Adipocyte (in vitro differentiated cells): ENCODE measurements at regions not wholly inside any gene's neighbourhood (a gene's known extent, or its start where the extent isn't known, plus 50 kb on each side); places are given as distances from the start of the nearest gene placed in this dataset.

Source experiments
- DNase-seq: peaks from one replicate; pipeline ENCODE4 v3.0.0-alpha.2; 2015; ENCODE audit warnings: low read depth
- H3K27me3 ChIP-seq: replicated peaks from 2 replicates; pipeline ENCODE4 v1.7.0; 2013; ENCODE audit warnings: mild to moderate bottlenecking, low read length, moderate library complexity; ENCODE audit not compliant: control insufficient read depth, insufficient read depth
- H3K36me3 ChIP-seq: 2 replicates; pipeline ENCODE4 v1.7.0; 2013; ENCODE audit warnings: low read length, mild to moderate bottlenecking, moderate library complexity; ENCODE audit not compliant: control insufficient read depth, insufficient read depth, severe bottlenecking
- H3K4me1 ChIP-seq: 2 replicates; pipeline ENCODE4 v1.7.0; 2013; ENCODE audit warnings: mild to moderate bottlenecking, low read length, moderate library complexity; ENCODE audit not compliant: control insufficient read depth, insufficient read depth
- H3K4me3 ChIP-seq: 2 replicates; pipeline ENCODE4 v1.7.0; 2013; ENCODE audit warnings: mild to moderate bottlenecking, low read length, moderate library complexity
- H3K9ac ChIP-seq: 2 replicates; pipeline ENCODE4 v1.7.0; 2013; ENCODE audit warnings: mild to moderate bottlenecking, low read length, moderate library complexity
- H3K9me3 ChIP-seq: 2 replicates; pipeline ENCODE4 v1.7.0; 2013; ENCODE audit warnings: mild to moderate bottlenecking, low read length, moderate library complexity; ENCODE audit not compliant: control insufficient read depth

DNA sequence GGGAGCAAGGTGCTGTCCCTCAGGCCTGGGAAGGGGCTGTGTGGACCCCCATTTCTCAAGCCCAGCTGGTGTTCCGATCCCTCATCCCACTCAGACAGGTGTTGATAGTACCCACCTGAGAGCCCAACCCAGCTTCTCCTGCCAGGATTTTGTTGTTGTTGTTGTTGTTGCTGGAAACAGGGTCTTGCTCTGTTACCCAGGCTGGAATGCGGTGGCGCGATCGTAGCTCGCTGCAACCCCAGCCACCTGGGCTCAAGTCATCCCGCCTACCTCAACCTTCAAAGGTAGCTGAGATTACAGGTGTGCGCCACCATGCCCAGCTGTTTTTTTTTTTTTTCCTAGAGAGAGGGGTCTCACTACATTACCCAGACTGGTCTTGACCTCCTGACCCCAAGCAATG, 209.9 kb downstream of the PHETA1 start:
- H3K9me3 ChIP-seq, result no peaks in the 10 kb centered on the region

DNA sequence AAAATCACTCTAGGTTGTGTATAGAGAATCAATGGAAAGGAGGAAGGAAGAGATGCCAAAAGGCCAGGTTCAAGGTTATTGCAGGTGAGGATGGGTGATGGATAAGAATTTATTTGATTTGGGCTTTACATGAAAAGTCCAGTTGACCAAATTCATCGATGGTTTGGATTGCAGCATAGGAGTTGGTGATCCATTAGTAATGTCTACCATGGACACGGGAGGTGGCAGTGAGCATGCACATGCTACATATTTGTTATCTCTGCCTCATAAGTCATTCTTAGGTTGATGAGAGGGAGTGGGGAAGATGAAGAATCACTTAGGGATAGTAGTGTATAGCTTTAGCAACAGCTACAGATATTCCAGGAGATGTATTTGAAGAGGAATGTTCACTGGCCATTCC, 211.4 kb downstream of the PHETA1 start:
- Histone ChIP-seq H3K9me3 (no peaks in the 10 kb centered on the region), H3K9ac (no peak overlapping the region), H3K4me1 (no peaks in the 10 kb centered on the region), H3K36me3 (no peaks in the 10 kb centered on the region), H3K27me3 (peaks cover 66% of the 10 kb centered on the region), H3K4me3 (no peak overlapping the region)
- no peak for DNase-seq

More for the DNA sequence above, 209.9 kb downstream of the PHETA1 start:
- H3K4me1 ChIP-seq, result no peaks in the 10 kb centered on the region
- H3K36me3 ChIP-seq, result no peaks in the 10 kb centered on the region
- DNase-seq, result no peak
- peaks cover 62% of the 10 kb centered on the region for H3K27me3 ChIP-seq
- H3K4me3 ChIP-seq, result no peak overlapping the region
- no peak overlapping the region for H3K9ac ChIP-seq

DNA sequence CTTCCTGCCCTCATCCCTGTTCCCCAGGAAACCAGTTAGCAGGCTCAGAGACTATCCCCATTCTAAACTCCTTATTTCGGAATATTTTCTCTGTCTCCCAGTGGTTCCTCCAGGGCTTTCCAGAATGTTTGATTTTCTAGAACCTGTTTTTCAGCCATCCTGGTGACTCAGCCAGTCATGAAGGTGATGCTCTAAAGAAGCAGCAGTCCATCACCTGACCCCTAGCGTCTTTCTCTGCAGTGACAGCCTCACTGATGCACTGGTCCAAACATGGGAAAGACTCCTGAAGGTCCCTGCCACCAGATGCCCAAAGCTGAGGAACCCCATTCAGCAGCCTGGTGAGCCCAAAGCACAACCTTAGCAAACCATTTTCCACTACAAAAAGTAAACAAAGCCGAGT, 212.6 kb downstream of the PHETA1 start:
- Histone ChIP-seq H3K9ac (no peak overlapping the region), H3K36me3 (no peaks in the 10 kb centered on the region), H3K27me3 (peaks cover 62% of the 10 kb centered on the region), H3K9me3 (no peaks in the 10 kb centered on the region), H3K4me3 (no peak overlapping the region), H3K4me1 (no peaks in the 10 kb centered on the region)
- DNase-seq, result no peak

DNA sequence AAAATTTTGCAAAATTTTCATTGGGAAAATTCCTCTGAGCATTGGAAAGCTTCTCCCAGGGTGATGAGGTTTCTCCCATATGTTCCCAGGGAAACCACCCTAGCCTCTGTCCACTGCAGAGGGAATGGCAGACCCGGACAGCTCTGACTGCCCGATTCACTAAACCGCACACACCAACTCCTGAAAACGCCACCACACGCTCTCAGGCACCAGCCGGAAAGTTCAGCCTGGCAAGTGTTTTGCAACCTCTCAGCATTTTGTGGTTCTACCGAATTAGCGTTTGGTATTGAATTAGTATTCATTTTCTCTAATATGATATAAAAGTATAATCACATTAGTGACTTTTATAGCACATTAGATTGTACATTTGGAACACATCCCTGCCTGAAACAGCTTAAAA, 213.4 kb downstream of the PHETA1 start:
- H3K36me3 ChIP-seq, result no peaks in the 10 kb centered on the region
- DNase-seq, result no peak
- H3K4me3 ChIP-seq, result no peak overlapping the region
- no peaks in the 10 kb centered on the region for H3K9me3 ChIP-seq
- H3K27me3 ChIP-seq, result peaks cover 62% of the 10 kb centered on the region
- H3K4me1 ChIP-seq, result no peaks in the 10 kb centered on the region
- H3K9ac ChIP-seq, result no peak overlapping the region

DNA sequence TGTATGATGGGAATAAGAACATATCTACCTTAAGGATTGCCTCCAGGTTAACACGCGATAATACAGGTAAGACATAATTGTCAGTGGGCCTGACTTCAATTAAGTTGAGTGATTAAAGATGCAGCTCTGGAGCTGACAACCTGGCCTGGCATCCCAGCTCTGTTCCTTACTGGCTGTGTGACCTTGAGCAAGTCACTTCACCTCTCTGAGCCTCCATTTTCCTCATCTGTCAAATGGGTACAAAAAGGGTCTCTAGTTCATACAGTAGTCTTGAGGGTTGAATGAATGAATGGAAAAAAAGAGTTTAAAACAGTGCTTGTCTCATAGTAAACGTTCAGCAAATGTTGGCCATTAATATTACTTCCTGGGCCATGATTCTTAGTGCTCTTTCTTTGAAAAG, 213.9 kb downstream of the PHETA1 start:
- no peaks in the 10 kb centered on the region for H3K9me3 ChIP-seq
- no peaks in the 10 kb centered on the region for H3K4me1 ChIP-seq
- H3K4me3 ChIP-seq, result no peak overlapping the region
- H3K27me3 ChIP-seq, result peaks cover 61% of the 10 kb centered on the region
- DNase-seq, result no peak
- H3K36me3 ChIP-seq, result no peaks in the 10 kb centered on the region
- no peak overlapping the region for H3K9ac ChIP-seq

DNA sequence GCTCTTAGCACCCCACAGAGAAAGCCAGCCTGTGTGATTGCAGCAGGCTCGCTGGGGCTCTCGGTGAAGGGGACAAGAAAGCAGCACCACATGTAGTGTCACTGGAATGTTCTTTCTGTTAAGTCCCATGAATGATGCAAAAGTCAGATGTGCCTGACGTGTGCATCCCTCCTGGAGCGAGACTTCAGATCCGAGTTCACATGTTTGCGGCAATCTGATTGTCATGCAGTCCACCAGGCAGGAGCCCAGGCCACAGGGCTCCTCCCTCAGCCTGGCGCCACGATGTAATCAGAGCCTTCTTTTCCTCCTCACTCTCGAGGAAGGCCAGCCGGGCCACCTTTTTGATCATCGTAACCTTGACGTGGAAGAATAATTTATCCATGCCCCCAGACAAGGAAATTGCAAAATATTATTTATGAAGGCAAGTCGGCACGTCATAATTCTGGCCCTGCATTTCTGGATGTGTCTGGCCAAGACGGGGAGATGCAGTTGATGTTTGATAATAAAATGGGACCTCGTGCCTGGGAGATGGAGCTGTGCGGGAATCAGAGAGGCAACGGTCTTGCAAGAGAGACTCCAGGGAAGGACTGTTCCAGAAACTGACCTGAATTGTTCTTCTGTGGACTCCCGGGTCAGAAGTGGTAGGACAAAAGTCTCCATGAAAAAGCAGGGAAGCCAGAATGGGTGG, 214.6 kb downstream of the PHETA1 start:
- Histone ChIP-seq H3K27me3 (peaks cover 66% of the 10 kb centered on the region), H3K9ac (no peak overlapping the region), H3K36me3 (no peaks in the 10 kb centered on the region), H3K9me3 (no peaks in the 10 kb centered on the region), H3K4me3 (no peak overlapping the region), H3K4me1 (no peaks in the 10 kb centered on the region)
- DNase-seq, result no peak

DNA sequence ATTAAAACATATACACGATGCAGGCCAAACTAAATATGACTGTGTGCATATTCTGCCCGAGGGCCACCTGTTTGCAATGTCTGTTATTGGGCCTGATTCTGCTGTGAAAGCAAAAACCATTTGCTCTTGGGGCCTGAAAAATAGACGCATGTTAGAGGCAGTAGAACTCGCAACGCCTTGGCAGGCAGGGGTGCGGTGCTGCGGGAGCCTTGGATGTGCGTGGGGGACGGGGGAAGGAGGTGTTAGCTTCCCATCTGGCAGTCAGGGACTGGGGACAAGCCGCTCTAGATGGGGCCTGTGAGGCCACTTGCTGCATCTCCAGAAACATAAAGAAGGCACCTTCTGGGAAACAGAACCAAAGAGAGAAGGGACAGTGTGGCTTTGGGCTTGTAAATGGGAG, 216.3 kb downstream of the PHETA1 start:
- no peaks in the 10 kb centered on the region for H3K36me3 ChIP-seq
- H3K9me3 ChIP-seq, result no peaks in the 10 kb centered on the region
- no peak for DNase-seq
- H3K9ac ChIP-seq, result no peak overlapping the region
- H3K4me1 ChIP-seq, result no peaks in the 10 kb centered on the region
- no peak overlapping the region for H3K4me3 ChIP-seq
- peaks cover 70% of the 10 kb centered on the region for H3K27me3 ChIP-seq

DNA sequence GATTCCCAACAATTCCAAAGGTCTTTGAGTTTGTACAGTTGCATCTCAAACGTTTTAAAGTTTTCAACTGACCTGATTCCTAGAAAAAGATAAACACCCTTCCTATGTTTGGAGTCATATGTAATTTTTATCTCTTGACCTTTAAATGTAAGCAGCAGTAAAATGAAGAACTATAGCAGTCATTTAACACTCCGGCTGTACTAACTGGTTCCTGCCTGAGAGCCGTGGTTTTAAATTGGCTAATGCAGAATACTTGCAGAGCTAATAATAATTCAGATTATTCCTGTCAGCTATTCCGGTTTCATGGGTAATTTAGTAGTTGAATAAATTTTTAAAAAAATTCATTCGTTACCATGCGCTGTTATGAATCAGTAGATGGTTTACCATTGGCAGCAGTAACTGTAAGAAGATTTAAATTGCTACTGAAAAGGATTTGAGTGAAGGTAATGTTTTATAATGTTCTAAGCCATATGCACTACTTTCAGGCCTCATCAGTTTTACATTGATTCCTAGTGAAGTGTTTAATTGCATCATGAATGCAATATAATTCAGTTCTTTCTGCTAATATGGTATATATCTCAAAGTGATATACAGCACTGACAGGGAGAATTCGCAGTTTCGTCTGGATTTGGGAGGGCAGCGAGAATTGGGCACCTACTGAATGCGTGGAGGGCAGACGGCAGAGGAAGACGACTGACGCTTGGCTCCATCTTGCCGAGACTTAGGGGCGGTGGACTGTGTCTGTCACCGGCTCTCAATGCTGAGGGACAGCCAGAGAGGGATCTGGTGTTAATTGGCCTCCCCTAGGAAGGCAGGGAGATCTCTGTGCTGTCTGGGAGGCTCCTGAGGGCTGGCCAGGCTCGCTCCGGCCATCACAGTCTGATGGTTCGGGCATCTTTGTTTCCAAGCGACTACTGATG, 217.7 kb downstream of the PHETA1 start:
- no peaks in the 10 kb centered on the region for H3K36me3 ChIP-seq
- H3K4me3 ChIP-seq, result no peak overlapping the region
- H3K4me1 ChIP-seq, result no peaks in the 10 kb centered on the region
- no peak for DNase-seq
- no peaks in the 10 kb centered on the region for H3K9me3 ChIP-seq
- peaks cover 69% of the 10 kb centered on the region for H3K27me3 ChIP-seq
- H3K9ac ChIP-seq, result no peak overlapping the region

DNA sequence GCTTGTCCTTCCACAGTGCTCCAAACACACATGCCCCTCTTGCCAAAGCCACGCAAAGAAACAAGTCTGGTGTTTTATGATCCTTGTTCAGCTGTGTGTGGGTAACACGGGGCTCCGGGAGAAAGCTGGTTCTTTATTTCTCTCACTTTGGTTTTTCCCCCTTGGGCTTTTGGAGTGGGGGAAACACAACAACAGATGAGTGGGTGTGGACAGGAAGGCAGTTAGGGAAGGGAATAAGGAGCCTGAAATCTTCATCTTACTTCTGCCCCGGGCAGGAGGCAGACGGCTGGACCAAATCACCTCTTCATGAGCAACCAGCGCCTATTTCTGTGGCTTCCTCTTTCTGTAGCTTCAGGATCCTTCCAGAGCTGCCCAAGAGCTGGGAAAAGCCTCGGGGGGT, 218.5 kb downstream of the PHETA1 start:
- no peaks in the 10 kb centered on the region for H3K9me3 ChIP-seq
- no peaks in the 10 kb centered on the region for H3K36me3 ChIP-seq
- H3K27me3 ChIP-seq, result peaks cover 65% of the 10 kb centered on the region
- no peak for DNase-seq
- H3K4me1 ChIP-seq, result no peaks in the 10 kb centered on the region
- no peak overlapping the region for H3K9ac ChIP-seq
- H3K4me3 ChIP-seq, result no peak overlapping the region

DNA sequence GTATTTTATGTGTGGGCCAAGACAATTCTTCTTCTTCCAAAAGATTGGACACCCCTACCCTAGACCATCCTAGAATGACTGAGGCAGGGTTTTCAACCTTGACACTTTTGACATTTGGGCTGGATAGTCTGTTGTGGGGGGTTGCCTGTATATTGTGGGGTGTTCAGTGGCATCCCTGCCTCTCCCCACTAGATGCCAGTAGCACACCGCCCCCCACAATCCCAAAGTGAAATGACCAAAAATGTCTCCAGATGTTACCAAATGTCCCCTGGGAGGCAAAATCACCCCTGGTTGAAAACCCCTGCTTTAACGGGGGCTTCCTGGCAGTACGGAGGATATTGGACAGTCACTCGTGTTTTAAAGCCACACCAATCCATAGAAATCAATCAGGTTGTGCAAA, 219.6 kb downstream of the PHETA1 start:
- Histone ChIP-seq H3K9ac (no peak overlapping the region), H3K36me3 (no peaks in the 10 kb centered on the region), H3K4me1 (no peaks in the 10 kb centered on the region), H3K27me3 (peaks cover 65% of the 10 kb centered on the region), H3K9me3 (peaks cover 3% of the 10 kb centered on the region), H3K4me3 (no peak overlapping the region)
- DNase-seq, result no peak

DNA sequence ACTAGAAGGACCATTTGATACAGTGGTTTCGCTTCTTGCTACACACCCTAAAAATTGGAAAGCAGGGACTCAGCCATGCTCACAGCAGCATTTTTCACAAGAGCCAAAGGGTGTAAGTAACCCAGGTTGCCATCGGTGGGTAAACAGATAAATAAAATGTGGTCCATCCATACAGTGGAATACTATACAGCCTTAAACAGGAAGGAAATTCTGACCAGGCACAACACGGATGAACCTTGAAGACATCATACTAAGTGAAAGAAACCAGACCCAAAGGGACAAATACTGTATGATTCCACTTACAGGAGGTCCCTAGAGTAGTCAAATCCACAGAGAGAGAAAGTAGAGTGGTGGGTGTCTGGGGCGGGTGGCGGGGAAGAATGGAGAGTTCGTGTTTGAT, 220.9 kb downstream of the PHETA1 start:
- Histone ChIP-seq H3K27me3 (peaks cover 65% of the 10 kb centered on the region), H3K9ac (no peak overlapping the region), H3K9me3 (peaks cover 3% of the 10 kb centered on the region), H3K4me3 (no peak overlapping the region), H3K4me1 (no peaks in the 10 kb centered on the region), H3K36me3 (no peaks in the 10 kb centered on the region)
- DNase-seq, result no peak
